ENCODE measurements at regions not wholly inside any gene's neighbourhood (a gene's known extent, or its start where the extent isn't known, plus 50 kb on each side); places are given as distances from the start of the nearest gene placed in this dataset.

DNA sequence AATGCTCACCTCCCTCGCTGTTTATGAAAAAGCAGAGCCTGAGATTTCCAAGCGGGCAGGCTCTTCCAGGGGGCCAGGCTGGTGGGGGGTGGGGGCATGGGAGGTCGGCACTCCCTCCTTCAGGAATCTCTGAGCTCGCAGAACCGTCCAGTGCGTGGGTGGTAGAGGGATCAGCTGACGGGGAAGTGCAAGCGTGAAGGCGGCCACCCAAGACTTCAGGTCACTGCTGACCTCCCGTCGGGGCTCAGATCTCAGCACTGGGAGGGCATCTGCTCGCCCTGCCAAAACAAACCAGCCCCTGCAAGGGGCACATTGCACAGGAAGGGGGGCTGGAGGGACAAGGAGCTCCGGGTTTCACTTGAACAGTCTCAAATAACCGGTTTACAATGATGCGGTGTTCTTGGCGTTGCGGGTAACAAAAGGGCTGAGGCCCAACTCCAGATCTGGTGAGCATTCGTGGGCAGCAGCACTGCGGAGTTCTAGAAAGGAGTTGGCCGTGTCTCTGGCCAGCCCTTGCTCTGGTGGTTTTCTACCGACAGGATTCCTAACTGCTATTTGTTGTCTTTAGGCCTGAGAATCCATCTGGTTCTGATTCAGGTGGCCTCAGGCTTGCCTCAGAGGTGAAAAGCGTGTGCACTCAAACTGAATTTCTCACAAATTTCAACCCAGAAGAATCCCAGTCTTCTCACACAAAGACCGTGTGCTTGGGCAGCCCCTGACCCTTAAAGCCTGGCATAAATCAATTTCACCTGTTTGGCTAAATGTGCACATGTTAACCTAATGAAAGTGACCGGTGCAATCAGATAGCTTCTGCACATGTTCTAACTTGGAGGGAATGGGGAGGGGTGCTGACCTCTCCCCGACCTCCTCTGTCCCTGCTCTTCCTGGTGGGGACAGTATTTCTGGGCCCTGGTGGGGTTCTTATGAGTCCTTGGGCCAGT is 191.6 kb downstream of the MYLK4 start:
- intact Hi-C loops (cut with DNase I): no loop called here
- Histone ChIP-seq H3K4me1 (replicated peaks in 1 of 2) (no peaks in the 10 kb centered on the region), H3K27ac (no peak overlapping the region)

DNA sequence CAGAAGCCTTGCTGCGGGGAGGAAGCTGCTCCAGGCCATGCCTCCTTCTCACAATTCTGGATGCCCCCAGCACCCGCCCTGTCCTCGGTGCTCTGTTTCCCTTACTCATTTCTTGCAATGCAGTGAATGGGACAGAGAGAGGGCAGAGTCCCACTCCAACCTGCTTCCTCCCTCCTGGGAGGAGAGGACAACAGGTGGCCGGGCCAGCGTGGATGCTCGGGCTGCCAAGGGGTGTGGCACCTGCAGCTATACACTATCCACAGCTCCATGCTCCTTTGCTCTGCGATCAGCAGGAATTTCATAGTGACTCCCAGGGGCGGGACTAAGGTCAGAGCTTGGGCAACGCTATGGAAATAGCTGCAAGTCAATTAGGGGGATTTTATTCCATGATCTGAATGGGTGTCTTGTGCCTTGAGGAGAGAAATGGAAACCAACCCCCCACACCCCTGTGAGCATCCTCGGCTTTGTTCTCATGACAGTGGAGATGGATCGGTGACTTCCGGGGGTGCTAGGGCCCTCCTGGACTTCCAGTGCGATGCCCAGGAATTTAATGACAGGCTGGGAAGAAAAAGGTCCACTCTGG is 192.5 kb downstream of the MYLK4 start:
- Histone ChIP-seq H3K4me3 (no peak overlapping the region), H3K27me3 (no peaks in the 10 kb centered on the region), H3K36me3 (replicated peaks in 1 of 2) (no peaks in the 10 kb centered on the region), H3K9me3 (replicated peaks in 1 of 3) (no peaks in the 10 kb centered on the region), H3K27ac (no peak overlapping the region), H3K4me1 (replicated peaks in 1 of 2) (no peaks in the 10 kb centered on the region)
- DNase-seq: no peak
- 84 to 88% (median 86%) methylated on average over 9 to 13 of the region's 13 CpGs for WGBS, 4 donors
- intact Hi-C loops (cut with DNase I): no loop called here
- TF ChIP-seq CTCF (IDR thresholded peaks at IDR 0.05) (no peak), POLR2A (IDR thresholded peaks at IDR 0.05) (no peak)

More for the DNA sequence above, 191.6 kb downstream of the MYLK4 start:
- H3K9me3 ChIP-seq (replicated peaks in 1 of 3): no peaks in the 10 kb centered on the region
- no peak for DNase-seq
- TF ChIP-seq CTCF (IDR thresholded peaks at IDR 0.05) (no peak), POLR2A (IDR thresholded peaks at IDR 0.05) (no peak)
- H3K4me3 ChIP-seq: no peak overlapping the region
- H3K27me3 ChIP-seq: no peaks in the 10 kb centered on the region
- 79 to 90% (median 85%) methylated on average over 18 to 25 of the region's 25 CpGs for WGBS, 4 donors
- H3K36me3 ChIP-seq (replicated peaks in 1 of 2): no peaks in the 10 kb centered on the region

DNA sequence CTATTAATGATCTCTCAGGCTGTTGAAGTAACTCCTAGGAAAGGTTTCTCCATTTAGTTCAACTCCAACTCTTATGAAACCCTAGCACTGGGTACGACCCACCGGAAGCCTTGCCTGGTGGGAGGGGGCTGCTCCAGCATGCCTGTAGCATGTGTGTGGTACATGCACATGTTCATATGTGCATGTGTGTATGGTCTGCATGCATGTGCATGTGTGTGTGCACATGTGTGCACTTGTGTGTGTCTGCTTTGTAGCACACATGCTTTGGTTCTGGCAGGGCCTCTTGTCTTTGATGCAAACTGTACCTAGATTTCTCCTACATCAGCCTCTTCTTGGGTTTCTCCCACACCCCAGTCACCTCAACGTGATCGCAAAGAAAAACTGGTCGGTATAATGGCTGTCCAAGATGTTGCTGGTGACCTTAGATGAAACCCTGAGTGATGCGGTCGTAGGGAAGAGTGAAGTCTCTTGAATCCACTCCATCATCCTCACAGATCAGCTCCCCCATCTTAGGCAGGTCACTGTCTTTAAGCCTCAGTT is 193.5 kb downstream of the MYLK4 start:
- no peak for DNase-seq
- Histone ChIP-seq H3K27ac (no peak overlapping the region), H3K9me3 (replicated peaks in 1 of 3) (no peaks in the 10 kb centered on the region), H3K4me3 (no peak overlapping the region), H3K36me3 (replicated peaks in 1 of 2) (no peaks in the 10 kb centered on the region), H3K4me1 (replicated peaks in 1 of 2) (no peaks in the 10 kb centered on the region), H3K27me3 (no peaks in the 10 kb centered on the region)
- TF ChIP-seq POLR2A (IDR thresholded peaks at IDR 0.05) (no peak), CTCF (IDR thresholded peaks at IDR 0.05) (no peak)
- intact Hi-C loops (cut with DNase I): no loop called here
- WGBS, 4 donors: 90 to 94% (median 91%) methylated on average over 6 to 7 of the region's 7 CpGs

DNA sequence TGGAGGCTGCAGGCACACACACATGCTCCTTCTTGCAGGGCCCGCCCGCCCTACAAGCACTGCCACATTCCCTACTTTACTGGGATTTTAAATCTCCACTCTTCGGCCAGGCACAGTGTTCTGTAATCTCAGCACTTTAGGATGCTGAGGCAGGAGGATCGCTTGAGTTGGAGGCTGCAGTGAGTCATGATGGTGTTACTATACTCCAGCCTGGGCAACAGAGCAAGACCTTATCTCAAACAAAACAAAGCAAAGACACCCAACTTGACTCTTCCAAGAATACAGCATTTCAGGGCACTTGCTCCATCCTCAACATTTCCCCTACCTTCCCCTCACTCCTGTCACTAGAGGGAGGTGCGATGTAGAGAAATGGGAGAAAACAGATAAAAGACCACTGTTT is 194.0 kb downstream of the MYLK4 start:
- TF ChIP-seq CTCF (IDR thresholded peaks at IDR 0.05): no peak
- no peak for TF ChIP-seq POLR2A (IDR thresholded peaks at IDR 0.05)

More for the DNA sequence above, 194.0 kb downstream of the MYLK4 start:
- intact Hi-C loops (cut with DNase I): no loop called here
- H3K36me3 ChIP-seq (replicated peaks in 1 of 2): no peaks in the 10 kb centered on the region
- DNase-seq: no peak
- 81 to 98% (median 93%) methylated on average over 3 to 5 of the region's 5 CpGs for WGBS, 4 donors
- no peaks in the 10 kb centered on the region for H3K27me3 ChIP-seq
- H3K4me1 ChIP-seq (replicated peaks in 1 of 2): no peaks in the 10 kb centered on the region
- no peaks in the 10 kb centered on the region for H3K9me3 ChIP-seq (replicated peaks in 1 of 3)
- no peak overlapping the region for H3K4me3 ChIP-seq
- H3K27ac ChIP-seq: no peak overlapping the region

Data from adrenal gland (tissue), 9 donors.